ENCODE measurements at regions not wholly inside any gene's neighbourhood (a gene's known extent, or its start where the extent isn't known, plus 50 kb on each side); places are given as distances from the start of the nearest gene placed in this dataset.

DNA sequence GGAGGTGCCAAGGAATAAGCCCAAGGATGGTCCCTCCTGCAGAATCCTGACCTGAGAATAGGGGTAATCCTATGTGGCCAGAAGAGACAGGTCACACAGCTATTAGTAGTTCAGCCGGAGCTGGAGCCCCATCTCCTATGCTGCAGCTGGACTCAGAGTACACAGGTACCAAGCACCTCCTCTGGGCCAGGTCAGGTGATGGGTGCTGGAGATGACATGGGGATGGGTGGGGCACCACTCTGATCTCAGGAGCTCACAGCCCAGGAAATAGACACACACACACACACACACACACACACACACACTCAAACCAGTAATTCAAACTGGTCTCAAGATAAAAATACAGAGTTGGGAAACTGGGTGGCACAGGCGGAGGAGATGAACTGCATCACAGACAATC is 54.2 kb upstream of the SSBP3 start:
- no peaks in the 10 kb centered on the region for H3K36me3 ChIP-seq (ENCODE audit: control insufficient read depth, low read depth, low read length)
- H3K27ac ChIP-seq (ENCODE audit: low read length): no peak overlapping the region
- peaks cover 4% of the 10 kb centered on the region for H3K27me3 ChIP-seq (ENCODE audit: control insufficient read depth, insufficient read depth, low read length)
- no peak overlapping the region for H3K4me3 ChIP-seq (ENCODE audit: low read length)
- peaks cover 48% of the 10 kb centered on the region for H3K4me1 ChIP-seq (ENCODE audit: control insufficient read depth, low read depth, low read length)
- no peaks in the 10 kb centered on the region for H3K9me3 ChIP-seq (ENCODE audit: control insufficient read depth, low read depth, low read length)
- no peak overlapping the region for H3K9ac ChIP-seq (ENCODE audit: low read length)

GRCh38 chr1:54459726-54460191 is 53.6 kb upstream of the SSBP3 start:
- H3K9me3 ChIP-seq (ENCODE audit: control insufficient read depth, low read depth, low read length): no peaks in the 10 kb centered on the region
- no peak overlapping the region for H3K27ac ChIP-seq (ENCODE audit: low read length)
- no peak overlapping the region for H3K9ac ChIP-seq (ENCODE audit: low read length)
- no peaks in the 10 kb centered on the region for H3K36me3 ChIP-seq (ENCODE audit: control insufficient read depth, low read depth, low read length)
- H3K4me3 ChIP-seq (ENCODE audit: low read length): no peak overlapping the region
- peaks cover 43% of the 10 kb centered on the region for H3K4me1 ChIP-seq (ENCODE audit: control insufficient read depth, low read depth, low read length)
- H3K27me3 ChIP-seq (ENCODE audit: control insufficient read depth, insufficient read depth, low read length): peaks cover 4% of the 10 kb centered on the region

DNA sequence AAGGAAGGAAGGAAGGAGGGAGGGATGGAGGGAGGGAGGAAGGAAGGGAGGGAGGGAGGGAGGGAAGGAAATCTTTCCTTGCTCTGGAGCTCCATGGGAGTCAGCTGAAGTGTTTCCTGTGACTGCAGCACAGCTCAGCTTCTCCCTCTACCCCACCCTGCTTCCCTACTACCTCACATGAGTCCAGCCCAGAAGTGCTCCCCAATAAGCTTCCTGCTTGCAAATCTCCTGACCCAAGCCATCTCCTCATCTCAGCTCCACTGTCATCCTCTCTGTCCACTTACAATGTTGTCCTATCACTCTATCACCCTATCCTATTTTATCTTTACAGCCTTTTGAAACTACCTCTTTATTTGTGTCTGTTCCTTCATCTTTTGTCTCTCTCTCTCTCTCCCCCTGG is 52.9 kb upstream of the SSBP3 start:
- no peak overlapping the region for H3K4me3 ChIP-seq (ENCODE audit: low read length)
- no peak overlapping the region for H3K27ac ChIP-seq (ENCODE audit: low read length)
- H3K9me3 ChIP-seq (ENCODE audit: control insufficient read depth, low read depth, low read length): no peaks in the 10 kb centered on the region
- no peak overlapping the region for H3K9ac ChIP-seq (ENCODE audit: low read length)
- H3K4me1 ChIP-seq (ENCODE audit: control insufficient read depth, low read depth, low read length): peaks cover 37% of the 10 kb centered on the region
- peaks cover 2% of the 10 kb centered on the region for H3K27me3 ChIP-seq (ENCODE audit: control insufficient read depth, insufficient read depth, low read length)
- H3K36me3 ChIP-seq (ENCODE audit: control insufficient read depth, low read depth, low read length): no peaks in the 10 kb centered on the region

DNA sequence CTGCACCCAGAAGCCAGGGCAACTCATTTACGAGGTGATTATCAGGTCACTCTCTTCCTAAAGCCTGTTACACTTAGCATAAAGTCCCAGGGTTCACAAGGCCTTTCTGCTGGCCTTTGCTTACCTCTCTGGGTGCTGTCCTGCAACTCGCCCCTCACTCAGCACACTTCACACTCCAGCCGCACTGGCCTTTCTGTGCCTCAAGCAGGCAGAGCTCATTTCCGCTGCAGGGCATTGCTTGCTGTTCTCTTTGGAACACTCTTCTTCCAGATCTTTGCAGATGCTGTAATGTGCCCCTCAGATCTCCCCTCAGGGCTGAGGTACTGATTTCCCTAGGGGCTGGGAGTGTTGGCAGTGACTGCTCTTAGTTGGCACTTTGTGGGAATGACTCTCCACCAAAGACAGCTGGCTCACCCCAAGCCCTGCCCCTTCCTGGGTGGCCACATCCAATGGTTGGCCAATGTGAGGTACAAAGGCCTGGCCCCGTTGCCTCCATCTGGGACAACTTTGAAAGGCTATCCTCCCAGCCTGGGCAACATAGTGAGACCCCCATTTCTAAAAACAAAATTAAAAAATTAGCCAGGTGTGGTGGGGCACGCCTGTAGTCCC is 50.8 kb upstream of the SSBP3 start:
- Histone ChIP-seq H3K36me3 (ENCODE audit: control insufficient read depth, low read depth, low read length) (no peaks in the 10 kb centered on the region), H3K9me3 (ENCODE audit: control insufficient read depth, low read depth, low read length) (no peaks in the 10 kb centered on the region), H3K4me1 (ENCODE audit: control insufficient read depth, low read depth, low read length) (peaks cover 18% of the 10 kb centered on the region), H3K27ac (ENCODE audit: low read length) (no peak overlapping the region), H3K9ac (ENCODE audit: low read length) (no peak overlapping the region), H3K27me3 (ENCODE audit: control insufficient read depth, insufficient read depth, low read length) (no peaks in the 10 kb centered on the region), H3K4me3 (ENCODE audit: low read length) (no peak overlapping the region)

DNA sequence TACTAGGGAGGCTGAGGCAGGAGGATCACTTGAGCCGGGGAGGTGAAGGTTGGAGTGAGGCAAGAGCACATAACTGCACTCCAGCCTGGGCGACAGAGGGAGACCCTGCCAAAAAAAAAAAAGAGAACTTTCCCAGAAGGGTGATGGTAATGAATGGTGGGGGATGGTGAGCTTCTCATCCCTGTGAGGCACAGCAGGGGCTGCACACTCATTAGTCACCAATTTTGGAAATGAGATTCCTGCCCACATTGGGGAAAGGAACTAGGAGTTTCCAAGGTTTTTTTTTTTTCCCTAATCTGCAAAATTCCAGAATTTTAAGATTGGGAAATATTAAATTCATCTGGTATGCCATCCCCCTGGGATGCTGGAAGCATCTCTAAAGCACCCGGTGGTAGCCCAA is 50.2 kb upstream of the SSBP3 start:
- Histone ChIP-seq H3K9me3 (ENCODE audit: control insufficient read depth, low read depth, low read length) (no peaks in the 10 kb centered on the region), H3K36me3 (ENCODE audit: control insufficient read depth, low read depth, low read length) (no peaks in the 10 kb centered on the region), H3K9ac (ENCODE audit: low read length) (no peak overlapping the region), H3K27me3 (ENCODE audit: control insufficient read depth, insufficient read depth, low read length) (no peaks in the 10 kb centered on the region), H3K27ac (ENCODE audit: low read length) (no peak overlapping the region), H3K4me3 (ENCODE audit: low read length) (no peak overlapping the region), H3K4me1 (ENCODE audit: control insufficient read depth, low read depth, low read length) (peaks cover 11% of the 10 kb centered on the region)

All from iPS-18a (cell line).